ENCODE measurements at regions not wholly inside any gene's neighbourhood (a gene's known extent, or its start where the extent isn't known, plus 50 kb on each side); places are given as distances from the start of the nearest gene placed in this dataset.

GRCh38 chr1:96558635-96559034 is 162.9 kb upstream of the PTBP2 start:
- DNase-seq, result peak; percentile 22
- Histone ChIP-seq H3K36me3 (replicated peaks in 1 of 2; ENCODE audit: control insufficient read depth in 1 of 2, insufficient read depth in 2 of 2, low read length in 1 of 2) (no peaks in the 10 kb centered on the region), H2AFZ (ENCODE audit: low read depth) (no peak overlapping the region), H3K9me3 (no peaks in the 10 kb centered on the region), H3K79me2 (ENCODE audit: insufficient read depth) (no peaks in the 10 kb centered on the region), H3K4me3 (ENCODE audit: low read depth in 2 of 2, low read length in 1 of 2) (no peak overlapping the region), H4K20me1 (ENCODE audit: insufficient read depth) (no peaks in the 10 kb centered on the region), H3K27ac (ENCODE audit: low read depth in 2 of 2, low read length in 1 of 2) (no peak overlapping the region; a peak in 1 of 4 replicates), H3K9ac (no peak overlapping the region), H3F3A (replicated peaks; ENCODE audit: insufficient read depth) (no peaks in the 10 kb centered on the region), H3K4me1 (ENCODE audit: control insufficient read depth in 1 of 2, insufficient read depth in 2 of 2, low read depth in 1 of 2, low read length in 1 of 2) (peaks cover 0 to 7% of the 10 kb centered on the region in 2 experiments; a peak in 2 of 4 replicates), H3K4me2 (no peak overlapping the region), H3K9me2 (no peaks in the 10 kb centered on the region), H3K27me3 (ENCODE audit: insufficient read depth) (no peaks in the 10 kb centered on the region)
- 25% methylated on average over 1 of the region's 1 CpG for WGBS (ENCODE audit: low lambda C conversion rate)
- ChIA-PET POLR2A (no interaction called here), CTCF (interaction anchor here (0.9 kb wide), 1 partner anchor 25 kb away, joined by 3 read pairs; no protein-coding TSS in a partner anchor)
- TF ChIP-seq RXRA (IDR thresholded peaks at IDR 0.05; ENCODE audit: borderline replicate concordance, low read depth), result no peak
- TF ChIP-seq NFIC (IDR thresholded peaks at IDR 0.05; ENCODE audit: borderline replicate concordance), result no peak
- no peak for TF ChIP-seq TEAD4 (IDR thresholded peaks at IDR 0.05; ENCODE audit: borderline replicate concordance, insufficient read depth)
- no peak for TF ChIP-seq GABPA (IDR thresholded peaks at IDR 0.05; ENCODE audit: low read depth)
- TF ChIP-seq EP300 (IDR thresholded peaks at IDR 0.05; ENCODE audit: borderline replicate concordance in 1 of 2, low read depth in 1 of 2, low read length in 1 of 2), result 0 out of 4 replicates have a peak, but pooled peaks of 1 of the 2 experiments have one; percentile 10
- TF ChIP-seq POLR2AphosphoS5 (IDR thresholded peaks at IDR 0.05; ENCODE audit: low read depth, low read length), result no peak

- no peaks in the 10 kb centered on the region for H3K36me3 ChIP-seq (replicated peaks in 1 of 2; ENCODE audit: control insufficient read depth in 1 of 2, insufficient read depth in 2 of 2, low read length in 1 of 2)
- WGBS (ENCODE audit: low lambda C conversion rate), result 83% methylated on average over 4 of the region's 4 CpGs
- ChIA-PET POLR2A (no interaction called here), CTCF (no interaction called here)
- H3K4me2 ChIP-seq, result no peak overlapping the region
- H3K9ac ChIP-seq, result no peak overlapping the region
- H3K27me3 ChIP-seq (ENCODE audit: insufficient read depth), result no peaks in the 10 kb centered on the region
- no peaks in the 10 kb centered on the region for H4K20me1 ChIP-seq (ENCODE audit: insufficient read depth)
- DNase-seq, result no peak
- no peaks in the 10 kb centered on the region for H3F3A ChIP-seq (replicated peaks; ENCODE audit: insufficient read depth)
- no peaks in the 10 kb centered on the region for H3K79me2 ChIP-seq (ENCODE audit: insufficient read depth)
- H3K4me1 ChIP-seq (ENCODE audit: control insufficient read depth in 1 of 2, insufficient read depth in 2 of 2, low read depth in 1 of 2, low read length in 1 of 2), result peaks cover 0 to 7% of the 10 kb centered on the region in 2 experiments; a peak in 2 of 4 replicates
- H3K4me3 ChIP-seq (ENCODE audit: low read depth in 2 of 2, low read length in 1 of 2), result no peak overlapping the region
- no peak overlapping the region for H3K27ac ChIP-seq (ENCODE audit: low read depth in 2 of 2, low read length in 1 of 2)
- H3K9me2 ChIP-seq, result no peaks in the 10 kb centered on the region
- H2AFZ ChIP-seq (ENCODE audit: low read depth), result no peak overlapping the region
- TF ChIP-seq FOXJ3 (CRISPR knock-in tag; IDR thresholded peaks at IDR 0.05) (no peak), FOSL2 (IDR thresholded peaks at IDR 0.05; ENCODE audit: borderline replicate concordance, low read depth) (no peak), MAX (IDR thresholded peaks at IDR 0.05; ENCODE audit: low read depth) (no peak), RXRA (IDR thresholded peaks at IDR 0.05; ENCODE audit: borderline replicate concordance, low read depth) (no peak), NRF1 (IDR thresholded peaks at IDR 0.05; ENCODE audit: low read depth, low read length) (no peak), CTCF (IDR thresholded peaks at IDR 0.05) (no peak), MEF2A (IDR thresholded peaks at IDR 0.05; ENCODE audit: borderline replicate concordance, low read depth) (no peak), TCF12 (IDR thresholded peaks at IDR 0.05) (no peak), FOXM1 (IDR thresholded peaks at IDR 0.05; ENCODE audit: low read depth) (no peak), SIN3A (IDR thresholded peaks at IDR 0.05; ENCODE audit: borderline replicate concordance, low read depth, low read length) (no peak), IRF3 (IDR thresholded peaks at IDR 0.05; ENCODE audit: low read depth, low read length) (no peak), YY1 (IDR thresholded peaks at IDR 0.05; ENCODE audit: low read depth) (no peak), RCOR1 (IDR thresholded peaks at IDR 0.05; ENCODE audit: low read length) (no peak), GABPA (IDR thresholded peaks at IDR 0.05; ENCODE audit: low read depth) (no peak), MXI1 (IDR thresholded peaks at IDR 0.05; ENCODE audit: low read depth, low read length) (no peak), RAD21 (IDR thresholded peaks at IDR 0.05; ENCODE audit: low read length) (no peak), REST (IDR thresholded peaks at IDR 0.05; ENCODE audit: low read depth, low read length) (no peak)
- H3K9me3 ChIP-seq, result no peaks in the 10 kb centered on the region
Observed at GRCh38 chr1:96559181-96559580, 162.4 kb upstream of the PTBP2 start.

All from SK-N-SH (cell line).